GM04504 (cell line): ENCODE measurements at regions not wholly inside any gene's neighbourhood (a gene's known extent, or its start where the extent isn't known, plus 50 kb on each side); places are given as distances from the start of the nearest gene placed in this dataset.
"Not testable (repeated sequence)": the region's sequence is repeated elsewhere in the genome, so short reads cannot be mapped to it uniquely, and the experiment has no call there.

ENCODE experiments used
- DNase-seq: peaks from one replicate; pipeline ENCODE4 v3.0.0-alpha.2; 2012; ENCODE audit warnings: low read depth

DNA sequence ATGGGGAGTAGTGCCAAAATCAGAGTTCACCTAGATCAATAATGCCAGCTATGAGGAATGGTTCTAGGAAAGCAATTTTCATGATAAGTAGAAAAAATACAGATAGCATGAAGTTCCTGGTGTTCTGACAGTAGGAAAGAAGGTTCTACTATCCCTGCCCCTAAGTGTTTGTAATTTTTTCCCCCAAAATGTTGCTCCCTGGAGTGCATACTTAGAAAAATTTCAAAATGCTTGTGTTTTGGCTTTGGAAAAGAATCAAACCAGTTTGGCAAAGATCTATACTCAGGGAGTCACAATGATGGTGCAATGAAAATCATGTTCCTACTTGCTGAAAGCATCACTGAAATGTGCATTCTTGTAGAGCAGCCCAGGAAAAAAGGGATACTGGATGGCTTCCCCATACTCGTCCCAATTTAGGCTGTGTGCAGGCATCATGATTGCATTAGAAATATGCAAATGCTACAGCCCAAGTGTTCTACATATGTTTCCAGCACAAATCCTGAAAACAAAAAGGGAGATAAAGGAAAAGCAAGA, 74.7 kb downstream of the LPAR4 start:
- DNase-seq: no peak

DNA sequence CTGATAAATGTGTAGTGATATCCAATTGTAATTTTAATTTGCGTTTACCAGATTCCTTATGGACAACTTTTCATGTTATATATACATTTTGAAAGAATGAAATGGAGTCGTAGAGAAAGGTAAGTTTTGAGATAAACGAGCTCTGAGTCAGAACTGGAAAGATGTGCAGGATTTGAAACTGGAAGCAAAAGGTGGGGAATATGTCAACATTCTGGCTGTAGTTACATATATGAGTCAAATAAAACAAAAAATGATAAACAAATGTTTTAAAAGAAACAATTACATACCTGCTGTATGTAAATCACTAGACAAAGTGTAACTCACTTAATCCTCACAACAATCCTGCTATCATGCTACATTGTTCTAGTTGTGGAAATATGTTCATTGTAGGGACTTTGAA, 84.0 kb downstream of the LPAR4 start:
- no peak for DNase-seq

DNA sequence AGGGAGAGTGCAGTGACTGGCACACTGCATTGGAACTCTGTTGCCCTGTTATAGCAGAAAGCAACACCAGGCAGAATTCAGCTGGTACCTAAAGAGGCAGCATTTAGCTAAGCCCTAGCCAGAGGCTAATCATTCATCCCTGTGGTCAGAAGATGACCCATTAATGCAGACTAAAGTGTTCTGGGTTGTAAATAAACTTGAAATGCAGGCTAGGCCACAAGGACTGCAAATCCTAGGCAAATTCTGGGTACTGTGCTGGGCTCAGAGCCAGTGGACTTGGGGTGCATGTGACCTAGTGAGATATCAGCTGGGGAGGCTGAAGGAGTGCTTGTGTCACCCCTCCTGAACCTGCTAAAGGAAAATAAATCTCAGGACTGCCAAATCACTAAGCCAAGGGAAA, 91.2 kb downstream of the LPAR4 start:
- no peak for DNase-seq

- no peak for DNase-seq
Measured at GRCh38 chrX:78839711-78840110, 92.2 kb downstream of the LPAR4 start.

- not testable (repeated sequence) for DNase-seq
Measured at GRCh38 chrX:78844218-78844617, 96.7 kb downstream of the LPAR4 start.

DNA sequence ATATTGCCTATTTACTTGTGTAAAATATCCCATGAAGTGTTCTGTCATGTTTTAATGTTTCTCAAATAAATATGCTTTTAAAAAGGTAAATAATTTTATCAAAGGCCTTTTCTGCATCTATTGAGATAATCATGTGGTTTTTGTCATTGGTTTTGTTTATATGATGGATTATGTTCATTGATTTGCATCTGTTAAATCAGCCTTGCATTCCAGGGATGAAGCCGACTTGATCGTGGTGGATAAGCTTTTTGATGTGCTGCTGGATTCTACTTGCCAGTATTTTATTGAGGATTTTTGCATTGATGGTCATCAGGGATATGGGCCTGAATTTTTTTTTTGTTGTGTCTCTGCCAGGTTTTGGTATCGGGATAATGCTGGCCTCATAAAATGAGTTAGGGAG, 63.9 kb upstream of the P2RY10 start:
- DNase-seq: not testable (repeated sequence)

- DNase-seq: peak; percentile 0
Measured at GRCh38 chrX:78886550-78886949, 58.6 kb upstream of the P2RY10 start.
